RWPE1 (cell line): ENCODE measurements at regions not wholly inside any gene's neighbourhood (a gene's known extent, or its start where the extent isn't known, plus 50 kb on each side); places are given as distances from the start of the nearest gene placed in this dataset.

ENCODE experiments used
- CTCF ChIA-PET: fragments of 350-600 bp; sonication (Branson Sonifier 250); formaldehyde crosslinking; extraction: SDS; loops from one replicate; lab custom pipeline; 2021; lab: Yijun Ruan, JAX
- POLR2A ChIA-PET: fragments of 400-600 bp; formaldehyde crosslinking; extraction: SDS; loops from one replicate; lab custom pipeline; 2020; ENCODE audit warnings: antibody characterized with exemption; ENCODE audit not compliant: low non-redundant PET; lab: Yijun Ruan, JAX
- DNase-seq: peaks from one replicate; pipeline ENCODE4 v3.0.0; 2012; ENCODE audit warnings: low spot score
- H3K27ac ChIP-seq: fragments of 450-650 bp; 2 replicates; pipeline ENCODE4 v1.5.1; 2017
- CTCF ChIP-seq: fragments of 450-650 bp; conservative IDR thresholded peaks from 2 replicates; pipeline ENCODE4 v1.5.1; 2017; ENCODE audit warnings: low read depth, mild to moderate bottlenecking

- no peak overlapping the region for H3K27ac ChIP-seq
- DNase-seq = no peak
- no peak for TF ChIP-seq CTCF
- ChIA-PET CTCF (no interaction called here), POLR2A (no interaction called here)
Observed at GRCh38 chr20:39152742-39153141, 190.6 kb downstream of the DHX35 start.

DNA sequence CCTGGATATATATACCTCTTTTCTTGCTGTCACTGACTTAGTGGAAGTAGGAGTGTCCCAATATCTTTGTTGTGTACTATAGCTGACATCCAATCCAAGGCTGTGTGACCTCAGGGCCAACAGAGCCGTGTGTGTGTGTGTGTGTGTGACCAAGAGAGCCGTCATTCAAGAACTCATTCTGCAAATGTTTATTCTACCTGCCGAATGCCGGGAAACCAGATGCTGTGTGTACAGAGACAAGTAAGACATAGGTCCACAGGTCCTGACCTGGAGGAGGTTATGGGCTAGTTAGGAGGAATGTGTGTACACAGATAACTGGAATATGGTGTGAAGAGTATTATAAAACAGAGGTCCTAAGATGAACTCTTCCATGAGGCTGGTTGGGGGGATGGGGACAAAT lies 190.0 kb downstream of the DHX35 start:
- ChIA-PET CTCF (no interaction called here), POLR2A (no interaction called here)
- no peak overlapping the region for H3K27ac ChIP-seq
- DNase-seq = no peak
- no peak for TF ChIP-seq CTCF

DNA sequence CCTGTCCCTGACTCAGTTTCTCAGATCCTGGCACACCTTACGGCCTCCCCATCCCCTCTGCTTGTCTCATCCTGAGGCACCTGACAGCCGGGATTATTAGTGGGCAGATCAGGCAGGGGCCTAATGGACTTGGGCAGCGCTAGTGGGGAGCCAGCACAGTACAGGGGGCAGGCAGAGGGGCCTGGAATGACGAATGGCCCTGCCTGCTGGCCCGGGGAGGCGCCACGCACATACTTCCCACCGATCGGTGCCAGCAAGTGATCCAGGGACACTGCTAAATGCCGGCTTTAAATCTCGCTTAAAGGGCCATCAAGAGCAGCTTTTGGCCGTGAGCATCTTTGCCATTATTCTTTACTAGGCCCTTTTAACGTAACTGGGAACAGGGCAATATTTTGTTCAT lies 188.4 kb downstream of the DHX35 start:
- TF ChIP-seq CTCF = no peak
- DNase-seq = no peak
- H3K27ac ChIP-seq = no peak overlapping the region
- ChIA-PET CTCF (interaction anchor here (0.6 to 1.2 kb wide), 4 partner anchors 10 to 969 kb away, joined by 3 to 4 read pairs (median 4); no protein-coding TSS in a partner anchor), POLR2A (no interaction called here)

DNA sequence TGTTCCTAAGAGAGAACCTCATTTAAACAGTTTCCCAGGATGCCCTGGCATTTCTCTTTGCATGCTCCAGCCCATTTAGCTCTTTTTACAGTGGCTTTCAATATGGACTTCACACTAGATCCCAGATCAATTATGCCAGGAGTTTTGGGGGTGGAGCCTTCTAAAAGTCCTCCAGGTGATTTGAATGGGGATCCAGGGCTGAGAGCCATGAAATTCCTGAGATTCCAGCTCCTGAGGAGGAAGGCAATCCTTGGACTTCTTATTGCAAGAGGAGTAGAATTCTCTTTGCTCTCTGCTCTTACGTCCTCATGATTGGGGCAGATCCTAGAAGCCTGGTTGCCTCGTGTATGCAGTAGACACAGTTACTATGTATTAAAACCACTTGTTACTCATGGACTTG lies 184.2 kb downstream of the DHX35 start:
- H3K27ac ChIP-seq = no peak overlapping the region
- TF ChIP-seq CTCF = no peak
- CTCF ChIA-PET = no interaction called here
- POLR2A ChIA-PET = no interaction called here
- no peak for DNase-seq

GRCh38 chr20:39145921-39146320 lies 183.8 kb downstream of the DHX35 start:
- ChIA-PET POLR2A (no interaction called here), CTCF (no interaction called here)
- TF ChIP-seq CTCF = no peak
- H3K27ac ChIP-seq = no peak overlapping the region
- no peak for DNase-seq

- TF ChIP-seq CTCF = no peak
- ChIA-PET CTCF (no interaction called here), POLR2A (no interaction called here)
- DNase-seq = no peak
- H3K27ac ChIP-seq = no peak overlapping the region
Observed at GRCh38 chr20:39144757-39145156, 182.6 kb downstream of the DHX35 start.
